Neuronal stem cell (in vitro differentiated cells): ENCODE measurements at regions not wholly inside any gene's neighbourhood (a gene's known extent, or its start where the extent isn't known, plus 50 kb on each side); places are given as distances from the start of the nearest gene placed in this dataset.

Experiments
- DNase-seq: peaks from one replicate; pipeline ENCODE4 v3.0.0-alpha.2; 2013; ENCODE audit warnings: low spot score
- H2AFZ ChIP-seq: one replicate; pipeline ENCODE4 v1.6.1; 2013; ENCODE audit warnings: mild to moderate bottlenecking, low read length, inconsistent platforms
- H2AK5ac ChIP-seq: 2 replicates; pipeline ENCODE4 v1.6.1; 2013; ENCODE audit warnings: low read depth, mild to moderate bottlenecking, inconsistent platforms, low read length, moderate library complexity, mixed read lengths
- H2BK120ac ChIP-seq: 2 replicates; pipeline ENCODE4 v1.6.1; 2013; ENCODE audit warnings: low read depth, mild to moderate bottlenecking, inconsistent platforms, low read length, moderate library complexity, mixed read lengths
- H2BK12ac ChIP-seq: one replicate; pipeline ENCODE4 v1.6.1; 2013; ENCODE audit warnings: low read length, inconsistent platforms
- H2BK15ac ChIP-seq: 2 replicates; pipeline ENCODE4 v1.6.1; 2013; ENCODE audit warnings: mild to moderate bottlenecking, low read length, inconsistent platforms, mixed read lengths
- H2BK5ac ChIP-seq: one replicate; pipeline ENCODE4 v1.6.1; 2013; ENCODE audit warnings: inconsistent platforms, mild to moderate bottlenecking, low read length, moderate library complexity
- H3K14ac ChIP-seq: one replicate; pipeline ENCODE4 v1.6.1; 2013; ENCODE audit warnings: low read length, inconsistent platforms
- H3K18ac ChIP-seq: 2 replicates; pipeline ENCODE4 v1.6.1; 2013; ENCODE audit warnings: low read length, inconsistent platforms
- H3K23ac ChIP-seq: 2 replicates; pipeline ENCODE4 v1.6.1; 2013; ENCODE audit warnings: low read depth, mild to moderate bottlenecking, mixed read lengths, low read length, inconsistent platforms; ENCODE audit not compliant: poor library complexity
- H3K27ac ChIP-seq: replicated peaks from 3 replicates; pipeline ENCODE4 v1.5.1; 2013; ENCODE audit warnings: low read length, inconsistent platforms
- H3K27me3 ChIP-seq, 3 experiments: 2 replicates each; pipeline ENCODE4 v1.6.1; 2013; ENCODE audit warnings: low read length in 3 of 3, mild to moderate bottlenecking in 2 of 3, inconsistent platforms in 1 of 3, low read depth in 1 of 3, mixed read lengths in 1 of 3, moderate library complexity in 1 of 3; ENCODE audit not compliant: control insufficient read depth in 3 of 3, insufficient read depth in 3 of 3
- H3K36me3 ChIP-seq, 2 donors: replicated peaks in 1 of 2; 2 replicates each; pipeline ENCODE4 v1.6.1; 2013; ENCODE audit warnings: low read length in 2 of 2; ENCODE audit not compliant: control insufficient read depth in 2 of 2, insufficient read depth in 2 of 2
- H3K4ac ChIP-seq: 2 replicates; pipeline ENCODE4 v1.6.1; 2013; ENCODE audit warnings: inconsistent platforms, mild to moderate bottlenecking, low read length, moderate library complexity
- H3K4me1 ChIP-seq, 2 donors: 1 replicate in 1 of 2; 2 replicates in 1 of 2; pipeline ENCODE4 v1.6.1; 2013; ENCODE audit warnings: low read length in 2 of 2, low read depth in 1 of 2; ENCODE audit not compliant: control insufficient read depth in 2 of 2, insufficient read depth in 1 of 2
- H3K4me2 ChIP-seq: one replicate; pipeline ENCODE4 v1.6.1; 2013; ENCODE audit warnings: mild to moderate bottlenecking, low read length, inconsistent platforms; ENCODE audit not compliant: insufficient read depth, poor library complexity, severe bottlenecking
- H3K4me3 ChIP-seq, 2 donors: 2 replicates each; pipeline ENCODE4 v1.5.1; 2013; ENCODE audit warnings: low read length in 2 of 2, mild to moderate bottlenecking in 2 of 2, inconsistent platforms in 1 of 2, moderate library complexity in 1 of 2
- H3K79me1 ChIP-seq: one replicate; pipeline ENCODE4 v1.6.1; 2013; ENCODE audit warnings: low read depth, mild to moderate bottlenecking, inconsistent platforms, low read length, moderate library complexity
- H3K9ac ChIP-seq: one replicate; pipeline ENCODE4 v1.6.1; 2013; ENCODE audit warnings: mild to moderate bottlenecking, low read depth, low read length, inconsistent platforms; ENCODE audit not compliant: poor library complexity
- H3K9me3 ChIP-seq, 2 donors: replicated peaks in 1 of 2; 2 replicates each; pipeline versions ENCODE3 to v1.6.1; 2013; ENCODE audit warnings: low read length in 2 of 2, mild to moderate bottlenecking in 2 of 2, inconsistent platforms in 1 of 2, low read depth in 1 of 2, mixed read lengths in 1 of 2, moderate library complexity in 1 of 2; ENCODE audit not compliant: control insufficient read depth in 2 of 2, insufficient read depth in 1 of 2
- H4K8ac ChIP-seq: one replicate; pipeline ENCODE4 v1.6.1; 2013; ENCODE audit warnings: low read depth, mild to moderate bottlenecking, inconsistent platforms, low read length, moderate library complexity
- H4K91ac ChIP-seq: one replicate; pipeline ENCODE4 v1.6.1; 2013; ENCODE audit warnings: low read length, low read depth, mild to moderate bottlenecking, inconsistent platforms; ENCODE audit not compliant: poor library complexity
- WGBS, 2 donors: extraction: QIAGEN DNeasy Blood & Tissue Kit; methylation state at CpG; one replicate each; pipeline ENCODE4 v1.1.7; 2013; ENCODE audit warnings: missing lambda C conversion rate in 2 of 2, mixed read lengths in 1 of 2; ENCODE audit not compliant: insufficient read length in 2 of 2, insufficient replicate concordance in 1 of 2; ENCODE audit errors: extremely low coverage in 2 of 2; 5-methylcytosine and 5-hydroxymethylcytosine counted together

GRCh38 chr12:115199831-115200230 is 515.9 kb upstream of the TBX3 start:
- no peak overlapping the region for H2BK5ac ChIP-seq
- no peak overlapping the region for H3K4me3 ChIP-seq
- no peaks in the 10 kb centered on the region for H3K79me1 ChIP-seq
- H4K8ac ChIP-seq = no peak overlapping the region
- H3K14ac ChIP-seq = no peak overlapping the region
- no peak for DNase-seq
- no peak overlapping the region for H3K27ac ChIP-seq
- no peak overlapping the region for H4K91ac ChIP-seq
- H3K4ac ChIP-seq = no peak overlapping the region
- H2AFZ ChIP-seq = no peak overlapping the region
- no peak overlapping the region for H3K18ac ChIP-seq
- WGBS, 2 donors = no CpG with 5 or more reads among the region's 1 CpG
- no peaks in the 10 kb centered on the region for H3K27me3 ChIP-seq
- H3K36me3 ChIP-seq = no peaks in the 10 kb centered on the region
- H2AK5ac ChIP-seq = no peak overlapping the region
- no peak overlapping the region for H2BK120ac ChIP-seq
- no peak overlapping the region for H3K23ac ChIP-seq
- no peaks in the 10 kb centered on the region for H3K9me3 ChIP-seq
- no peak overlapping the region for H2BK15ac ChIP-seq
- no peaks in the 10 kb centered on the region for H3K4me1 ChIP-seq
- H3K4me2 ChIP-seq = no peak overlapping the region
- no peak overlapping the region for H2BK12ac ChIP-seq
- H3K9ac ChIP-seq = no peak overlapping the region

GRCh38 chr12:115194857-115195256 is 510.9 kb upstream of the TBX3 start:
- H3K23ac ChIP-seq = no peak overlapping the region
- no peaks in the 10 kb centered on the region for H3K4me1 ChIP-seq
- H2AFZ ChIP-seq = no peak overlapping the region
- no peaks in the 10 kb centered on the region for H3K9me3 ChIP-seq
- H3K27me3 ChIP-seq = no peaks in the 10 kb centered on the region
- H3K4me3 ChIP-seq = no peak overlapping the region
- no peak overlapping the region for H3K27ac ChIP-seq
- DNase-seq = no peak
- no peak overlapping the region for H3K4ac ChIP-seq
- H3K79me1 ChIP-seq = no peaks in the 10 kb centered on the region
- no peak overlapping the region for H2BK5ac ChIP-seq
- no peak overlapping the region for H4K8ac ChIP-seq
- H2BK15ac ChIP-seq = no peak overlapping the region
- H2BK120ac ChIP-seq = no peak overlapping the region
- H3K4me2 ChIP-seq = no peak overlapping the region
- no peak overlapping the region for H4K91ac ChIP-seq
- H3K18ac ChIP-seq = no peak overlapping the region
- H3K36me3 ChIP-seq = no peaks in the 10 kb centered on the region
- H2BK12ac ChIP-seq = no peak overlapping the region
- no peak overlapping the region for H3K9ac ChIP-seq
- WGBS, 2 donors = no CpG with 5 or more reads among the region's 1 CpG
- no peak overlapping the region for H3K14ac ChIP-seq
- H2AK5ac ChIP-seq = no peak overlapping the region

- no peak overlapping the region for H2BK12ac ChIP-seq
- no peak overlapping the region for H2AK5ac ChIP-seq
- H2AFZ ChIP-seq = no peak overlapping the region
- DNase-seq = no peak
- H3K36me3 ChIP-seq = no peaks in the 10 kb centered on the region
- no peaks in the 10 kb centered on the region for H3K79me1 ChIP-seq
- no peaks in the 10 kb centered on the region for H3K9me3 ChIP-seq
- H3K23ac ChIP-seq = no peak overlapping the region
- no peak overlapping the region for H3K14ac ChIP-seq
- H2BK120ac ChIP-seq = no peak overlapping the region
- H3K18ac ChIP-seq = no peak overlapping the region
- no peak overlapping the region for H2BK5ac ChIP-seq
- no peak overlapping the region for H2BK15ac ChIP-seq
- no peaks in the 10 kb centered on the region for H3K4me1 ChIP-seq
- H3K27ac ChIP-seq = no peak overlapping the region
- H3K4ac ChIP-seq = no peak overlapping the region
- no peak overlapping the region for H3K4me3 ChIP-seq
- H3K9ac ChIP-seq = no peak overlapping the region
- H4K8ac ChIP-seq = no peak overlapping the region
- H3K27me3 ChIP-seq = no peaks in the 10 kb centered on the region
- WGBS, 2 donors = no CpG with 5 or more reads among the region's 5 CpGs
- H4K91ac ChIP-seq = no peak overlapping the region
- H3K4me2 ChIP-seq = no peak overlapping the region
Observed at GRCh38 chr12:115194448-115194847, 510.5 kb upstream of the TBX3 start.

- no peak overlapping the region for H2BK5ac ChIP-seq
- H3K27ac ChIP-seq = no peak overlapping the region
- H4K8ac ChIP-seq = no peak overlapping the region
- H3K4me1 ChIP-seq = no peaks in the 10 kb centered on the region
- no peak overlapping the region for H2AFZ ChIP-seq
- H3K79me1 ChIP-seq = no peaks in the 10 kb centered on the region
- no peaks in the 10 kb centered on the region for H3K9me3 ChIP-seq
- H2BK15ac ChIP-seq = no peak overlapping the region
- WGBS, 2 donors = no CpG with 5 or more reads among the region's 2 CpGs
- no peak overlapping the region for H3K4ac ChIP-seq
- no peaks in the 10 kb centered on the region for H3K36me3 ChIP-seq
- H3K14ac ChIP-seq = no peak overlapping the region
- no peak overlapping the region for H3K23ac ChIP-seq
- no peak for DNase-seq
- H2AK5ac ChIP-seq = no peak overlapping the region
- H3K4me2 ChIP-seq = no peak overlapping the region
- H2BK12ac ChIP-seq = no peak overlapping the region
- H3K4me3 ChIP-seq = no peak overlapping the region
- no peaks in the 10 kb centered on the region for H3K27me3 ChIP-seq
- H4K91ac ChIP-seq = no peak overlapping the region
- H3K18ac ChIP-seq = no peak overlapping the region
- H2BK120ac ChIP-seq = no peak overlapping the region
- H3K9ac ChIP-seq = no peak overlapping the region
Observed at GRCh38 chr12:115191342-115191741, 507.4 kb upstream of the TBX3 start.
